DOHH2 (cell line): ENCODE measurements at regions not wholly inside any gene's neighbourhood (a gene's known extent, or its start where the extent isn't known, plus 50 kb on each side); places are given as distances from the start of the nearest gene placed in this dataset.

ENCODE experiments used
- H3F3A ChIP-seq: fragments of 200-600 bp; sonication (generic), shearing (Covaris generic); 2 replicates; pipeline ENCODE4 v1.6.0; 2016; ENCODE audit warnings: antibody characterized with exemption, mild to moderate bottlenecking; ENCODE audit not compliant: control insufficient read depth, insufficient read depth
- H3K27ac ChIP-seq: fragments of 200-600 bp; sonication (generic); 2 replicates; pipeline ENCODE4 v1.5.1; 2014; ENCODE audit warnings: low read depth, mild to moderate bottlenecking, low read length, moderate library complexity
- H3K27me3 ChIP-seq: fragments of 200-600 bp; sonication (generic); 2 replicates; pipeline ENCODE4 v1.6.1; 2014; ENCODE audit warnings: mild to moderate bottlenecking, low read length, mixed read lengths; ENCODE audit not compliant: control insufficient read depth
- H3K36me3 ChIP-seq: fragments of 200-600 bp; sonication (generic); 2 replicates; pipeline ENCODE4 v1.6.1; 2014; ENCODE audit warnings: mild to moderate bottlenecking, low read length, moderate library complexity, mixed read lengths; ENCODE audit not compliant: control insufficient read depth
- H3K4me1 ChIP-seq: fragments of 200-600 bp; sonication (generic); 2 replicates; pipeline ENCODE4 v1.6.1; 2014; ENCODE audit warnings: mild to moderate bottlenecking, low read length, mixed read lengths; ENCODE audit not compliant: control insufficient read depth
- H3K4me2 ChIP-seq: fragments of 200-600 bp; sonication (generic); 2 replicates; pipeline ENCODE4 v1.6.0; 2014; ENCODE audit warnings: mild to moderate bottlenecking, low read length, moderate library complexity
- H3K4me3 ChIP-seq: fragments of 200-600 bp; sonication (generic); 2 replicates; pipeline ENCODE4 v1.5.1; 2014; ENCODE audit warnings: mild to moderate bottlenecking, low read length, mixed read lengths
- H3K79me2 ChIP-seq: fragments of 200-600 bp; sonication (generic); 2 replicates; pipeline ENCODE4 v1.6.1; 2014; ENCODE audit warnings: mild to moderate bottlenecking, low read length, mixed read lengths; ENCODE audit not compliant: control insufficient read depth
- H3K9me2 ChIP-seq: fragments of 200-600 bp; sonication (generic); replicated peaks from 2 replicates; pipeline ENCODE4 v1.6.1; 2014; ENCODE audit warnings: mild to moderate bottlenecking, low read length, mixed read lengths; ENCODE audit not compliant: control insufficient read depth
- H3K9me3 ChIP-seq: fragments of 200-600 bp; sonication (generic); 2 replicates; pipeline ENCODE4 v1.6.1; 2014; ENCODE audit warnings: antibody characterized with exemption, low read length, mixed read lengths; ENCODE audit not compliant: control insufficient read depth, insufficient read depth
- H4K20me1 ChIP-seq: fragments of 200-600 bp; sonication (generic); 2 replicates; pipeline ENCODE4 v1.6.0; 2014; ENCODE audit warnings: low read depth, mild to moderate bottlenecking, antibody characterized with exemption, low read length, moderate library complexity; ENCODE audit not compliant: control insufficient read depth, insufficient read depth
- CTCF ChIP-seq: fragments of 200-600 bp; sonication (generic); IDR thresholded peaks from one replicate; pipeline ENCODE4 v1.5.1; 2014; ENCODE audit warnings: antibody characterized with exemption, mild to moderate bottlenecking, low read depth, low read length; ENCODE audit not compliant: poor library complexity, severe bottlenecking
- EZH2phosphoT487 ChIP-seq: fragments of 200-600 bp; sonication (generic); IDR thresholded peaks from 2 replicates; pipeline ENCODE4 v1.6.1; 2017; ENCODE audit warnings: borderline replicate concordance, mild to moderate bottlenecking, antibody characterized with exemption, low read length, moderate library complexity, mixed read lengths

DNA sequence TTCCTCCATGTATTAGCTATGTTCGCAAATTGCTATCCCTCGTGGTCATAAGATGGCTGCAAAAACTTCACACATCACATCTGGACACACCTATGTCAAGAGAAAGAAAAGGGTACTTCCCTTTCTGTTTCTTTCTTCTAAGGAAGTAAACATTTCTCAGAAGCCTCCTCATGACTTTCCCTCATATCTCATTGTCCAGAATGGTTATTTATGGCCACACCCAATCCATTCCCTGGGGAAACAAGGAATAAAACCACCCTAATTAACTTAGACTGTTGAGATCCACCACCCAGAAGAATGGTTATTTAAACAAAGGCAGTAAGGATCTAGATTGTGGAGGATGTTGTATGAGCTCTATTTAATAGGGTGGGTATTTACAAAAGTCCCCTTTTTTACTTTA is 160.8 kb upstream of the LNX1 start:
- Histone ChIP-seq H3K9me3 (peaks cover 14% of the 10 kb centered on the region; the same call in 1 of the 2 replicates), H3K4me2 (no peak overlapping the region), H3K9me2 (no peaks in the 10 kb centered on the region), H3K27me3 (no peaks in the 10 kb centered on the region), H4K20me1 (no peaks in the 10 kb centered on the region), H3K36me3 (peaks cover 8% of the 10 kb centered on the region), H3F3A (peaks cover 12% of the 10 kb centered on the region), H3K27ac (no peak overlapping the region), H3K4me1 (peaks cover 51% of the 10 kb centered on the region), H3K4me3 (no peak overlapping the region), H3K79me2 (no peaks in the 10 kb centered on the region)
- TF ChIP-seq EZH2phosphoT487 = no peak
- no peak for TF ChIP-seq CTCF

DNA sequence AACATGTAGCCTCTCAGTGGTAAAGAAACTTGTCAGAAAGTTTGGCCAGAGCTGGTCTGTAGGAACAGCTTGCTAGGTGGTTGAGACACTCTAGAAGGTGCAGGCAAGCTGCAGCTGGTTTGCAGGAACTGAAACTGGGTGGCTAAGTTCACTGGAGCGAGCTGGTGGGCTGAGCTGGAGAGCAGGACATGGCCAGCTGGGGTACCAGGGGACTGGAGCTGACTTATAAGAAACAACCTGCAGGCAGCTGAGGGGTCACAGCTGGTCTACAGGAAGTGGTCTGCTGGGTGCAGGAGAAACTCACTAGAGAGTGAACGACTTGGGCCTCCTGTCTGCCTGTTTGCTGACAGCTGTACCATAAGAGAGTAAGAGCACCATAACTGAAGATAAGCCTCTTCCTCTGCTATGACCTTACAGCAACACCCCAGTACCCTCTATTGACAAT is 157.1 kb upstream of the LNX1 start:
- TF ChIP-seq EZH2phosphoT487 (no peak), CTCF (no peak)
- no peaks in the 10 kb centered on the region for H4K20me1 ChIP-seq
- H3K4me2 ChIP-seq = peak overlapping the region; percentile 78
- peaks cover 89% of the 10 kb centered on the region for H3K4me1 ChIP-seq
- peak overlapping the region; percentile 63 for H3K4me3 ChIP-seq
- peaks cover 14% of the 10 kb centered on the region; the same call in 1 of the 2 replicates for H3K9me3 ChIP-seq
- no peaks in the 10 kb centered on the region for H3K79me2 ChIP-seq
- peaks cover 30% of the 10 kb centered on the region for H3F3A ChIP-seq
- peak overlapping the region; percentile 97 for H3K27ac ChIP-seq
- H3K9me2 ChIP-seq = no peaks in the 10 kb centered on the region
- H3K36me3 ChIP-seq = peaks cover 8% of the 10 kb centered on the region
- no peaks in the 10 kb centered on the region for H3K27me3 ChIP-seq

- peak overlapping the region; percentile 63 for H3K4me3 ChIP-seq
- H4K20me1 ChIP-seq = no peaks in the 10 kb centered on the region
- no peaks in the 10 kb centered on the region for H3K79me2 ChIP-seq
- H3K9me2 ChIP-seq = no peaks in the 10 kb centered on the region
- peaks cover 97% of the 10 kb centered on the region for H3K4me1 ChIP-seq
- TF ChIP-seq EZH2phosphoT487 = no peak
- no peak for TF ChIP-seq CTCF
- H3F3A ChIP-seq = peaks cover 36% of the 10 kb centered on the region
- peak overlapping the region; percentile 78 for H3K4me2 ChIP-seq
- H3K9me3 ChIP-seq = peaks cover 14% of the 10 kb centered on the region; the same call in 1 of the 2 replicates
- peak overlapping the region; percentile 97 for H3K27ac ChIP-seq
- no peaks in the 10 kb centered on the region for H3K27me3 ChIP-seq
- peaks cover 8% of the 10 kb centered on the region for H3K36me3 ChIP-seq
Observed at GRCh38 chr4:53747401-53747800, 156.1 kb upstream of the LNX1 start.
